ENCODE measurements at regions not wholly inside any gene's neighbourhood (a gene's known extent, or its start where the extent isn't known, plus 50 kb on each side); places are given as distances from the start of the nearest gene placed in this dataset.

DNA sequence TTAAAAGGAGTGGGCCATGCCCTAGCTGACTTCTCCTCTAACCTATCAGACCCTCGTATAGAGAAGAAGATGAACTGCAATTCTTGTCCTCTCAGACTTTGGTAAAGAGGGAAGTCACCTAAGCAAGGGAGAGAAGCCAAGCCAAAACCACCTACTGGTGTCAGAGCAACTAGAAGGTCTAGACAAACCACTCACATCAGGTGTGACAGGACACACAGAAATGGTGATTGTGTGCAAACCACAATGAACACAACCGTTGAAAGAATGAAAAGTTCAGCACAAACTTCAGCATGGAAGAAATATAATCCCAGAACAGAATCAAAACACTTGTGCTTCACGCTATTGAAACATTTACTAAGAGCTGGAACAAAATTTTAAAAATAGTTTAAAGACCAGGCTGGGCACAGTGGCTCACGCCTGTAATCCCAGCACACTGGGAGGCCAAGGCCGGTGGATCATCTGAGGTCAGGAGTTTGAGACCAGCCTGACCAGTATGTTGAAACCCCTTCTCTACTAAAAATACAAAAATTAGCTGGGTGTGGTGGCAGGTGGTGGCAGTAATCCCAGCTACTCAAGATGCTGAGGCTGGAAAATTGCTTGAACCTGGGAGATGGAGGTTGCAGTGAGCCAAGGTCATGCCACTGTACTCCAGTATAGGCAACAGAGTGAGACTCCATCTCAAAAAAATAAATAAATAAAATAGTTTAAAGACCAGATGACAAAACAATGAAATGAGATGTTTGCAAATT is 56.2 kb upstream of the NTF3 start:
- no peak overlapping the region for H3K27ac Mint-ChIP-seq
- no peak overlapping the region for H3K4me3 Mint-ChIP-seq
- H3K36me3 Mint-ChIP-seq (ENCODE audit: low read depth) = no peaks in the 10 kb centered on the region
- no peaks in the 10 kb centered on the region for H3K4me1 Mint-ChIP-seq (ENCODE audit: low read depth)
- H3K27me3 Mint-ChIP-seq (ENCODE audit: low read depth) = no peaks in the 10 kb centered on the region
- no peaks in the 10 kb centered on the region for H3K9me3 Mint-ChIP-seq
- no peak for DNase-seq (ENCODE audit: low spot score)

DNA sequence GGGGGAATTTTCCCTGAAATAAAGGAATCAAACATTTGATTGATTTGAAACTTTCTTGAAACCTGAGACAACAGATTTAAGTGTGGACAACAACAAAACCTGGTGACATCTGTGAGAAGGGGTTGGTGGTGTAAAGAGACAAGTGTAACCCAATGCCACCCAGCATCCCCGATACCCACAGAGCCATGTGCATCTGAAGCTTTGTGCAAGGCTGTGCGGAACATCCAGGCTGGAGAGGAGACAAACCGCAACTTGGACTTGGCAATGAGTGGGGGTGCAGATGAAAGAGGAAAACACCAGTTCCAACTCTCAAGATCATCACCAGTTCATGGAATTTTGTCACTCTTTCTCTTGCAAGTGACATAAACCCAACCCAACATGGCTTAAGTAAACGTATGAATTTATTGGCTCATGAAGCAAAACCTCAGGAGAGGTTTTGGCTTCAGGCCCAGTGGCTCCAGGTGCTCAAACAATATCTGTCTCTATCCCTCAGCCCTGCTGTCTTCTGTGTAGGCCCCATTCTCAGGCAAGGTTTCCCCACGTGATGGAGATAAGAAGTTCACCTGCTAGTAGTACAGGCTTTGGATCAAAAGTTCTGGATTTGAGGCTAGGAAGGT is 55.2 kb upstream of the NTF3 start:
- no peak for DNase-seq (ENCODE audit: low spot score)
- Mint-ChIP-seq H3K36me3 (ENCODE audit: low read depth) (no peaks in the 10 kb centered on the region), H3K27me3 (ENCODE audit: low read depth) (no peaks in the 10 kb centered on the region), H3K27ac (no peak overlapping the region), H3K4me1 (ENCODE audit: low read depth) (no peaks in the 10 kb centered on the region), H3K9me3 (no peaks in the 10 kb centered on the region), H3K4me3 (no peak overlapping the region)

DNA sequence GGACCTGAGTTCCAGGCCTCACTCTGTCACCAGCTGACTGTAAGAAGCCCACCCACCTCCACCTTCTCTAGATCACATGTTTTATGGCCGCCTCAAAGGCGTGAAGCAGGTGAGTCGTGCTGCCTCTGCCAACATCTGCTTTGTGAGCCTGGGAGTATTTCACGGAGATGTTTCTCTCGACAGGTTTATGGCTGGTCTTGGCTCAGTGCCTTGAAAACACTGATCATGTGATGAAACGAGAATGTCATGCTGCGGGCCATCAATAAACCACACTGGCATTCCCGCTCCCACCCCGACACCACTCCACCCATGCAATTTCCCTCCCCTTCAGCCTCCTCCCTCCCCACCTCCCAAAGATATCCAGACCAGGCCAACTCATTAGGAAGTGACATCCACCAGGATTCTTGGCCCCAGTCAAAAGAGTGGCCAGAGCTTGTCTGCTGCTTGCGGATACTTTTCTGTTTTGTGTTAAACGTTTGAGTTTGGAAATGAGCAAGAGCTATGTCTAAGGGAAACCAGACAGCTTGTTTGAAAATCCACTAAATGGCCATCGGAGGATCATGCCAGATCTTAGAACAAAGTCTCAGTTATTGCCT is 53.8 kb upstream of the NTF3 start:
- no peak for DNase-seq (ENCODE audit: low spot score)
- H3K27me3 Mint-ChIP-seq (ENCODE audit: low read depth) = no peaks in the 10 kb centered on the region
- no peaks in the 10 kb centered on the region for H3K36me3 Mint-ChIP-seq (ENCODE audit: low read depth)
- no peaks in the 10 kb centered on the region for H3K9me3 Mint-ChIP-seq
- no peak overlapping the region for H3K4me3 Mint-ChIP-seq
- H3K27ac Mint-ChIP-seq = no peak overlapping the region
- H3K4me1 Mint-ChIP-seq (ENCODE audit: low read depth) = no peaks in the 10 kb centered on the region

DNA sequence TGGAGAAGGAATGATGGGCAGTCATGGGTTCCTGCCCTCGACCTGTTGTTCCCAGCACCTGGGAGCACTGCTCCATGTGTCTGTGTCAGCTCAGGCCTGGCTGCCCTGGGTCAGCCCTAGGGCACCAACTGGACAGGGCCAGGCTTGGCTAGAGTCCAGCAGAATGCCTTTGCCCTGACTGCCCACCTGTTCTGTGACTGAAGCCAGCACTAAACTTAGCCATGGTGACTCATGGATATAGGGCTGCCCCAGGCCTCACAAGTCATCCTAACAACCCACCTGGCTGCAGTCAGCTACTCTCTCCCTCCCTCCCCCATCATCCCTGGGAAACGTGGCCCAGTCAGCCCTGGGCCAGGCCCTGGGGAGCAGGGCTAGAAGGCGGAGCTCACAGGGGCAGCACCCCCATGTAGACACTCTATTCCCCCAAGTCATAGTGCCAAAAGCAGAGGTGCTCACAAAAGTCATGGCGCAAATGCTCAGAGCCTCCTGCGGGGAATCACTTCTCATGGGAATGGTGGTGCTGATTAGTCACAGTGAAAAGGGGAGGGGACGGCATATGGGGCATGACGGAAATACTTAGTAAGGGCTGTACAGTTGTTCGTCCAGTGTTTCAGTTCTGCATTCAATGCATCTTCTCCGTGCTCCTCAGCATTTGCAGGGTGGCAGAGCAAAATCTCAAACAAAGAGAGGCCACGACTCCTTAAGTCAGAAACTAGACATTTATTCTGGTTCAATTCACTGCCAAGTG is 52.0 kb upstream of the NTF3 start:
- Mint-ChIP-seq H3K4me3 (no peak overlapping the region), H3K4me1 (ENCODE audit: low read depth) (no peaks in the 10 kb centered on the region), H3K27ac (no peak overlapping the region), H3K36me3 (ENCODE audit: low read depth) (no peaks in the 10 kb centered on the region), H3K27me3 (ENCODE audit: low read depth) (no peaks in the 10 kb centered on the region), H3K9me3 (no peaks in the 10 kb centered on the region)
- DNase-seq (ENCODE audit: low spot score) = no peak

All from T-helper 2 cell treated with Interferon-gamma antibody and Interleukin-4, amounts not matched to agents 5 μg/mL and 100 μg/mL, for 36 hours (primary cell).